Choroid plexus epithelial cell (primary cell): ENCODE measurements at regions not wholly inside any gene's neighbourhood (a gene's known extent, or its start where the extent isn't known, plus 50 kb on each side); places are given as distances from the start of the nearest gene placed in this dataset.
"Not testable (repeated sequence)": the region's sequence is repeated elsewhere in the genome, so short reads cannot be mapped to it uniquely, and the experiment has no call there.

Experiments
- DNase-seq: peaks from one replicate; pipeline ENCODE4 v3.0.0-alpha.2; 2010; ENCODE audit warnings: low read depth
- H3K4me3 ChIP-seq: 2 replicates; pipeline ENCODE4 v1.5.1; 2011; ENCODE audit warnings: low read depth, mild to moderate bottlenecking, control low read depth, low read length, moderate library complexity
- CTCF ChIP-seq: conservative IDR thresholded peaks from 2 replicates; pipeline ENCODE4 v1.5.1; 2011; ENCODE audit warnings: low read depth, mild to moderate bottlenecking, control low read depth, inconsistent platforms, low read length, moderate library complexity

DNA sequence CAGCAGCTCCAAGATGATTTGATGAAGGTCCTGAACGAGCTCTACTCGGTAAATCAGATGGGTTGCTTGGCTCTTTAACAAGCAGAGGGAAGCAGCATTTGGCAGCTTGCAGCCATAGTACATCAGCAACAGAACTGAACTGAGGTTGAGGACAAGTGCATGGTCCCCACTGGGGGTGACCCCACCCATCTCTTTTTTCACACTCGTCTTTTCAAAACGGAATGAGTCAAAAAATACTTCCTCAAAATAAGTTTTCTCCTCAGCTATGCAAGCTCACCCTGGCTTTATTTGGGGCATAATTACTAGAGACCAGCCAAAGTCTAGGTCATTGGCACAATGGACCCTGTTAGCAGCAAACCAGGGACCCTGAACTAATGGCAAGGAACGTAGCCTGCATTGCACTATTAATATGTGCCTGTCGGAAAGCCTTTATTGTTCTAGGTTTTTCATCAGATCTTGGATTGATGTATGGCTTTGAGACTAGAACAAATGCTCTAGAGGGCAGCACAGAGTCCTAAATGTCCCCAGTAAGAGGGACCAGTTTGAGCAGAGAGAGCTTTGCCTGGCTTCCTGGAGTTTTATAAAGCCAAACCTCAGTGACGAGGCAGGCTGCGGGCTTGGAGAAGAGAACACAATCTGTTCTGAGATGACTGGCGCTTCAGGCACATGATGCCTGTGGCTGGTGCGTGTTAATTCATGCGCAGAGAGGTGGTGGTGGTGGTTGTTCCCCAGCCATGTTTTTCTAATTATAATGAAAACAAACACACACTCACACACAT, 86.1 kb upstream of the IKBKE start:
- peak; percentile 36 for TF ChIP-seq CTCF

DNA sequence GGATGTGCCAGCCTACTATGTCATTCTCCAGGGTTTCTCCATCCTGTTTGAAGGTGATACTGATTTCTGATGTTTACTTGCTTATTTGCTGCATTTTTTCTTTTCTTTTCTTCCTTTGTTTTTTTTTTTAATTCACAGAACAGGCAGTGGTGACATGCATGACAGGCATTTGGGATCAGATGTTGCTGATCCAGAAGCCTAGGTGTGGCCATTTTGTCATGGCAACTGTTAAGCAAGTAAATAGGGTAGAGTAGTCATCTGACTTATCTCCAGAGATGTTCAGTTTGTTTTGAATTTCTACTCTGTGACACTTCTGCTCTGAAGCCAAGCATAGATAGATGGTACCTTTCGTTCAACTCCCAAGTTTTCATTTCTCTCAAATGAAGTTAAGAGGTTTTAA, 85.4 kb upstream of the IKBKE start:
- not testable (repeated sequence) for H3K4me3 ChIP-seq, DNase-seq

More for the DNA sequence above, 86.1 kb upstream of the IKBKE start:
- not testable (repeated sequence) for H3K4me3 ChIP-seq
- DNase-seq: peak; percentile 77

- DNase-seq, H3K4me3 ChIP-seq: not testable (repeated sequence)
These were observed 82.6 kb upstream of the IKBKE start for GRCh38 chr1:206387631-206388030.

DNA sequence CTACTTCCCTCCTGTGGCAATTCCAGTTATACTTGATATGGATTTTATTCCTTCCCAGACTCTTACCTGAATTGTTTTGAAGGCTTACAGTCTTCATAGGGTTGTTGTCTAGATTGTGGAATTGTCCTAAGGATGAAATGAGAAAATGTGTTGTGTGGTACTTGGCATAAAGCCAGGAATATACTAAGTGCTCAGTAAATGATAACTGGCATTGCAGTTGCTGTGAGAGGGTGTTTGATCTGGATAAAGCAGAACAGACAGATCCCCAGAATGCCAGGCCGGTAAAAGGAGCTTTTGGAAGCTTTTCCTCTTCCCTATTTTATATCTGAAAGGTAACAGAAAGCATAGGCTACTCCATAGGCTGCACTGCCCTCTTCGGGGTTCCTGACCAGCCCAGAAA, 78.4 kb upstream of the IKBKE start:
- H3K4me3 ChIP-seq, DNase-seq: not testable (repeated sequence)

GRCh38 chr1:206397501-206397900, 72.8 kb upstream of the IKBKE start:
- DNase-seq, H3K4me3 ChIP-seq: not testable (repeated sequence)

DNA sequence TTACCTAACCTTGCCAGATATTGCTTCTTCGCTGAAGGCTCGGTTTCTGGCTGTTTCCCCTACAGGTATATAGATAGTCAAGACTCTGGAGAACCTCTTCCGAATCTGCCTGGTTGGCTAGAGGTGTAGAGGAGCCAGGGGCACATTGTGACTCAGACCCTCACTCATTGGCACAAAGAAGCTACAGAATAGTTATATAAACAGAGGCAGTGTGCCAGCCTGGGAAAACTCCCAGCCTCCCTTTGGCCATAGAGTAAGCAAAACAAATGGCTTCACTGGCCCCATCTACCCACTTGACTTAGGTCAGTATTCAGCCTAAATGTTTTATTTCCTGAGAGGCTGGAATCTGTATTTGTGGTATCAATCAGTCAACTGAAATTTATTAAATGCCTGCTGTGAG, 72.0 kb upstream of the IKBKE start:
- H3K4me3 ChIP-seq, DNase-seq: not testable (repeated sequence)

- DNase-seq, H3K4me3 ChIP-seq: not testable (repeated sequence)
These were observed 66.5 kb upstream of the IKBKE start for GRCh38 chr1:206403612-206404307.

DNA sequence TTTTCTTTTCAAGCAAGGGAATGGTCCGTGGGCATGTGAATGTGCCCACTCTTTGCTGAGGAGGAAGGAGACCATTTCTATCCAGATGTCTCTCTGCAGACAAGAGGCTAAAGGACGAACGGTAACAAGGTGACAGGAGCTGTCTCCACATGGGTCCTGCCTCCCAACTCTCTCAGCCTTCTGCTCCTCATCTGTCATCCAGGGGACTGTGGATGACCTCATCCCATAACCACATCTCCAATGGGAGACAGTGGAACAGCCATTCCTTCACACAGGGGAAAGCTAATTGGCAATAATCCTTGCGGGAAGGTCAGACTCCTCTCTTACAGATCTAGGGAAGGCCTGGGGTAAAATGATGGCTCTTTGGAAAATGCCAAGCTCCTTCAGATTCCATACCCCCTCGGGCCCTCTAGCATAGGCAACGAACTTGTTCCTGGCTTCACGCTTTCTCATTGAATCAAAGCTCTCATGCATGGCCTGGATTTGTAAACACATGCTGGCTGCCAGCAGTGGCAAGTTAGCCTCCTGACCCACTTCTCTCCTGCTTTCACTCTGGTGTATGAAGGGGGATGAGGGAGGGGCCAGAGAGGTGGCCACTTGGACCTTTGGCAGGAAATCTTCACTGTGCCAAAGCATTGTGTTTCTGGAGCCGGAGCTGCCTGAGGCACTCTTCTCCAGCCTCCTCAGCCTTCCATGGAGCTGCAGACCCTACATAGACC, 65.8 kb upstream of the IKBKE start:
- not testable (repeated sequence) for H3K4me3 ChIP-seq, DNase-seq

- H3K4me3 ChIP-seq, DNase-seq: not testable (repeated sequence)
These were observed 65.0 kb upstream of the IKBKE start for GRCh38 chr1:206405282-206405681.

GRCh38 chr1:206408371-206409288, 61.6 kb upstream of the IKBKE start:
- DNase-seq, H3K4me3 ChIP-seq: not testable (repeated sequence)

DNA sequence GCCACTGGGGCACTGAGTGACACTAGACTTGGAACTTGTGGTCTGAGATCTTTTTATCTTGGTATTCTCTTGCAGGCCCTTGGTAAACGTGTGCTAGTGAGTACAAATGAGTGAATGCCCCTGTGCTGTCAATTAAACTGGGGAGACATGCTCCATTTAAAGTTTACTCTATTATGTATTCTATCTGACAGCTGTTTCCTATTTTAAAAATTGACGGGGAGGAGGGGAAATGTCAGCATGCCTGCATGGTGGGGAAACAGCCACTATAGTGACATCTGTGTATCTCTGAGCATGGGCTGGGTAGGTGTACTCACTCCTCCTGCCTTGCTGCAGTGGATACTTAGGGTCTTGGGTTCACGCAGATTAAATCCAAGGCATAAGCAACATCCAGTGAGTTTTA, 59.0 kb upstream of the IKBKE start:
- DNase-seq: no peak
- no peak for TF ChIP-seq CTCF
- H3K4me3 ChIP-seq: no peak overlapping the region
